HT-29 (cell line): ENCODE measurements at regions not wholly inside any gene's neighbourhood (a gene's known extent, or its start where the extent isn't known, plus 50 kb on each side); places are given as distances from the start of the nearest gene placed in this dataset.

Experiments
- DNase-seq: peaks from one replicate; pipeline ENCODE4 v3.0.0-alpha.2; 2015; ENCODE audit warnings: low spot score

- no peak for DNase-seq
Measured at GRCh38 chr20:22791396-22791795, 207.0 kb upstream of the FOXA2 start.

- DNase-seq = no peak
Measured at GRCh38 chr20:22791877-22792525, 207.6 kb upstream of the FOXA2 start.

GRCh38 chr20:22794200-22794599 is 209.8 kb upstream of the FOXA2 start:
- DNase-seq = peak; percentile 69

- DNase-seq = no peak
Measured at GRCh38 chr20:22795433-22795832, 211.1 kb upstream of the FOXA2 start.

- DNase-seq = peak; percentile 56
Measured at GRCh38 chr20:22795871-22796270, 211.5 kb upstream of the FOXA2 start.

- no peak for DNase-seq
Measured at GRCh38 chr20:22796469-22797077, 212.2 kb upstream of the FOXA2 start.

- no peak for DNase-seq
Measured at GRCh38 chr20:22797103-22797502, 212.7 kb upstream of the FOXA2 start.

- DNase-seq = no peak
Measured at GRCh38 chr20:22799687-22800086, 215.3 kb upstream of the FOXA2 start.

GRCh38 chr20:22800129-22800528 is 215.8 kb upstream of the FOXA2 start:
- DNase-seq = no peak

- DNase-seq = no peak
Measured at GRCh38 chr20:22801528-22801927, 217.2 kb upstream of the FOXA2 start.

GRCh38 chr20:22802296-22802695 is 217.9 kb upstream of the FOXA2 start:
- no peak for DNase-seq

- DNase-seq = peak; percentile 27
Measured at GRCh38 chr20:22805219-22805618, 220.8 kb upstream of the FOXA2 start.

GRCh38 chr20:22805996-22806395 is 221.6 kb upstream of the FOXA2 start:
- DNase-seq = no peak

- DNase-seq = peak; percentile 29
Measured at GRCh38 chr20:22807045-22807444, 222.7 kb upstream of the FOXA2 start.

GRCh38 chr20:22807646-22808244 is 223.4 kb upstream of the FOXA2 start:
- DNase-seq = no peak

- DNase-seq = no peak
Measured at GRCh38 chr20:22808628-22809027, 224.3 kb upstream of the FOXA2 start.

- no peak for DNase-seq
Measured at GRCh38 chr20:22810030-22810429, 225.1 kb upstream of the SSTR4 start.

- DNase-seq = peak; percentile 53
Measured at GRCh38 chr20:22810626-22811569, 224.2 kb upstream of the SSTR4 start.

GRCh38 chr20:22814471-22815205 is 220.5 kb upstream of the SSTR4 start:
- DNase-seq = no peak

- DNase-seq = no peak
Measured at GRCh38 chr20:22815206-22815551, 219.9 kb upstream of the SSTR4 start.

- no peak for DNase-seq
Measured at GRCh38 chr20:22815603-22816315, 219.4 kb upstream of the SSTR4 start.
